K562 (cell line): ENCODE measurements at regions not wholly inside any gene's neighbourhood (a gene's known extent, or its start where the extent isn't known, plus 50 kb on each side); places are given as distances from the start of the nearest gene placed in this dataset.

Experiments
- ATAC-seq: fragments of 200-7000 bp; cut with Tn5 transposase; 3 replicates; pipeline ENCODE4 v1.9.1; 2020; ENCODE audit warnings: moderate library complexity
- BruUV-seq: library from RNA; stranded (reverse); fragments of 400-500 nt; replicated peaks from 2 replicates; lab custom pipeline; 2021; lab: Mats Ljungman, UMichigan
- CTCF ChIA-PET: fragments of 300-600 bp; formaldehyde crosslinking; extraction: SDS; loops from one replicate; lab custom pipeline; 2021; ENCODE audit warnings: low intra/inter-chr PET ratio; lab: Yijun Ruan, JAX
- POLR2A ChIA-PET: fragments of 300-600, 350-650 bp; sonication (Branson Sonifier 250); formaldehyde crosslinking; extraction: SDS; loops from one replicate; lab custom pipeline; 2021; ENCODE audit warnings: antibody characterized with exemption, inconsistent platforms; lab: Yijun Ruan, JAX
- DNase-seq, 4 experiments: peaks; one replicate each; pipeline versions ENCODE4 v3.0.0 to v3.0.0-alpha.2; 2011 to 2018; ENCODE audit warnings: low spot score in 3 of 4, mixed read lengths in 3 of 4; ENCODE audit errors: extremely low read depth in 1 of 4
- FAIRE-seq: peaks from 2 replicates; lab custom pipeline; 2011; peaks lifted over from hg19 to GRCh38; lab: Jason Lieb, UNC
- H2AFZ ChIP-seq: 2 replicates; pipeline ENCODE4 v1.6.0; 2011; ENCODE audit warnings: low read depth, low read length, control low read depth, inconsistent platforms
- H3K27ac ChIP-seq: fragments of 200-600 bp; 3 replicates; pipeline ENCODE4 v1.8.0; 2011; ENCODE audit warnings: low read depth, mild to moderate bottlenecking, control low read depth, inconsistent platforms, low read length, moderate library complexity, mixed read lengths; ENCODE audit errors: extremely low read depth
- H3K27me3 ChIP-seq, 2 experiments: fragments of 300-600 bp in 1 of 2; 2 replicates in 1 of 2; 3 replicates in 1 of 2; pipeline versions ENCODE4 v1.6.0 to v1.8.0; 2011; ENCODE audit warnings: inconsistent platforms in 2 of 2, low read length in 2 of 2, mild to moderate bottlenecking in 1 of 2, mixed read lengths in 1 of 2, moderate library complexity in 1 of 2; ENCODE audit not compliant: control insufficient read depth in 2 of 2, insufficient read depth in 2 of 2
- H3K36me3 ChIP-seq: fragments of 300-600 bp; 3 replicates; pipeline ENCODE4 v1.8.0; 2011; ENCODE audit warnings: mild to moderate bottlenecking, low read length, inconsistent platforms; ENCODE audit not compliant: control insufficient read depth, insufficient read depth
- H3K4me1 ChIP-seq, 2 experiments: fragments of 200-600 bp in 1 of 2; replicated peaks in 1 of 2; 2 replicates in 1 of 2; 3 replicates in 1 of 2; pipeline versions ENCODE4 v1.5.1 to v1.8.0; 2011; ENCODE audit warnings: inconsistent platforms in 2 of 2, low read length in 2 of 2, mild to moderate bottlenecking in 1 of 2, mixed read lengths in 1 of 2, moderate library complexity in 1 of 2; ENCODE audit not compliant: control insufficient read depth in 2 of 2, insufficient read depth in 2 of 2
- H3K4me2 ChIP-seq: 2 replicates; pipeline ENCODE4 v1.6.1; 2011; ENCODE audit warnings: low read length, control low read depth, inconsistent platforms, mixed read lengths; ENCODE audit not compliant: insufficient read depth
- H3K4me3 ChIP-seq: fragments of 200-600 bp; sonication (generic), shearing (Covaris generic); 2 replicates; pipeline ENCODE4 v1.5.1; 2016; ENCODE audit warnings: control low read depth, inconsistent platforms
- H3K79me2 ChIP-seq: fragments of 200-600 bp; 3 replicates; pipeline ENCODE4 v1.8.0; 2011; ENCODE audit warnings: low read length, inconsistent platforms; ENCODE audit not compliant: control insufficient read depth, insufficient read depth
- H3K9ac ChIP-seq, 2 experiments: 2 replicates each; pipeline versions ENCODE4 v1.6.0 to v1.6.1; 2011; ENCODE audit warnings: low read depth in 2 of 2, low read length in 2 of 2, control low read depth in 1 of 2, inconsistent platforms in 1 of 2, mild to moderate bottlenecking in 1 of 2, mixed read lengths in 1 of 2; ENCODE audit not compliant: insufficient read depth in 1 of 2
- H3K9me1 ChIP-seq: one replicate; pipeline ENCODE4 v1.6.0; 2011; ENCODE audit warnings: inconsistent platforms, mild to moderate bottlenecking, low read length, moderate library complexity; ENCODE audit not compliant: control insufficient read depth, insufficient read depth
- H3K9me3 ChIP-seq: replicated peaks from 2 replicates; pipeline ENCODE4 v1.5.1; 2011; ENCODE audit warnings: low read depth, low read length, inconsistent platforms; ENCODE audit not compliant: control insufficient read depth, insufficient read depth
- H4K20me1 ChIP-seq: replicated peaks from 2 replicates; pipeline ENCODE4 v1.6.1; 2011; ENCODE audit warnings: low read length, inconsistent platforms, mixed read lengths; ENCODE audit not compliant: control insufficient read depth, insufficient read depth
- BCL6 ChIP-seq: fragments of 250-450 bp; sonication (Bioruptor Pico); IDR thresholded peaks from 2 replicates; pipeline ENCODE4 v1.4.0; 2020
- BCOR ChIP-seq: fragments of 450-650 bp; IDR thresholded peaks from 2 replicates; pipeline ENCODE4 v1.6.1; 2016
- GTF2B ChIP-seq: IDR thresholded peaks from 2 replicates; pipeline ENCODE4 v1.6.1; 2011; ENCODE audit not compliant: insufficient read length; ENCODE audit errors: extremely low read depth
- MYBL2 ChIP-seq, 2 experiments: fragments of 450-650 bp in 1 of 2; sonication (generic) in 1 of 2; formaldehyde crosslinking in 1 of 2; IDR thresholded peaks; 2 replicates each; pipeline versions ENCODE4 v1.6.1 to v1.8.1; 2017 to 2022; ENCODE audit warnings: borderline replicate concordance in 1 of 2, inconsistent platforms in 1 of 2, low read depth in 1 of 2, mild to moderate bottlenecking in 1 of 2, missing genetic modification reagents in 1 of 2, moderate library complexity in 1 of 2
- NFYB ChIP-seq: IDR thresholded peaks from 2 replicates; pipeline ENCODE4 v1.6.1; 2011; ENCODE audit warnings: mild to moderate bottlenecking, moderate library complexity; ENCODE audit not compliant: insufficient read length; ENCODE audit errors: extremely low read depth
- RAD51 ChIP-seq: fragments of 450-650 bp; IDR thresholded peaks from 2 replicates; pipeline ENCODE4 v1.7.1; 2016; ENCODE audit warnings: low read depth, mild to moderate bottlenecking, borderline replicate concordance
- SP2 ChIP-seq: IDR thresholded peaks from 2 replicates; pipeline ENCODE4 v1.6.1; 2011; ENCODE audit warnings: mild to moderate bottlenecking, low read depth, low read length, moderate library complexity; ENCODE audit not compliant: poor library complexity, severe bottlenecking; ENCODE audit errors: extremely low read depth
- SRSF9 ChIP-seq: fragments of 200-400 bp; formaldehyde crosslinking; IDR thresholded peaks from 2 replicates; pipeline ENCODE4 v1.6.1; 2017; ENCODE audit warnings: low read depth, low read length, borderline replicate concordance
- ZBTB8A ChIP-seq: fragments of 450-650 bp; IDR thresholded peaks from 2 replicates; pipeline ENCODE4 v1.6.1; 2018; ENCODE audit warnings: mild to moderate bottlenecking, moderate library complexity; ENCODE audit not compliant: partially characterized antibody
- ZBTB9 ChIP-seq: fragments of 450-650 bp; formaldehyde crosslinking; IDR thresholded peaks from 2 replicates; pipeline ENCODE4 v1.4.0; 2020; ENCODE audit warnings: mild to moderate bottlenecking, moderate library complexity
- ZNF12 ChIP-seq: sonication (generic); formaldehyde crosslinking; IDR thresholded peaks from 2 replicates; pipeline ENCODE4 v1.4.0; 2020; ENCODE audit warnings: mild to moderate bottlenecking, missing genetic modification reagents
- ZNF24 ChIP-seq: fragments of 450-650 bp; IDR thresholded peaks from 2 replicates; pipeline ENCODE4 v1.6.1; 2016
- ZNF280A ChIP-seq: fragments of 450-650 bp; IDR thresholded peaks from 2 replicates; pipeline ENCODE4 v1.6.1; 2018; ENCODE audit warnings: mild to moderate bottlenecking, low read depth; ENCODE audit not compliant: partially characterized antibody
- WGBS: fragments of 100-300 bp; shearing (Covaris generic); methylation state at CpG from one replicate; pipeline ENCODE4 v1.1.6; 2016; ENCODE audit warnings: low coverage, mixed read lengths; ENCODE audit not compliant: insufficient coverage; ENCODE audit errors: missing lambda C conversion rate; 5-methylcytosine and 5-hydroxymethylcytosine counted together
- in situ Hi-C: fragments of 300-500 bp; cut with MboI; formaldehyde crosslinking; loops from 4 replicates; pipeline ENCODE4 v1.15.0; 2018; ENCODE audit warnings: inconsistent platforms, mixed read lengths
- intact Hi-C: fragments of 100-400 bp; cut with micrococcal nuclease; formaldehyde crosslinking; loops from 2 replicates; pipeline ENCODE4 v1.14.2; 2022

- WGBS: 0% methylated on average over 2 of the region's 2 CpGs
- Histone ChIP-seq H3K9me1 (no peaks in the 10 kb centered on the region), H3K79me2 (no peaks in the 10 kb centered on the region), H4K20me1 (no peaks in the 10 kb centered on the region), H3K4me3 (no peak overlapping the region), H3K27me3 (no peaks in the 10 kb centered on the region), H3K27ac (no peak overlapping the region), H3K4me2 (no peak overlapping the region), H3K9ac (no peak overlapping the region), H2AFZ (no peak overlapping the region), H3K4me1 (no peaks in the 10 kb centered on the region), H3K9me3 (no peaks in the 10 kb centered on the region), H3K36me3 (no peaks in the 10 kb centered on the region)
- intact Hi-C loops: no loop called here
- POLR2A ChIA-PET: no interaction called here
- DNase-seq (no peak), FAIRE-seq (no peak), ATAC-seq (no peak)
- no peak for TF ChIP-seq RAD51
- TF ChIP-seq ZBTB8A: no peak
- TF ChIP-seq NFYB: no peak
- no peak for TF ChIP-seq GTF2B
- TF ChIP-seq ZNF24: no peak
- TF ChIP-seq ZNF12 (CRISPR knock-in tag): no peak
- TF ChIP-seq BCOR: no peak
- no peak for TF ChIP-seq ZNF280A
- TF ChIP-seq SRSF9: no peak
- TF ChIP-seq MYBL2 (IDR thresholded peaks at IDR 0.05; ENCODE audit: low read depth): no peak
- no peak for TF ChIP-seq MYBL2 (CRISPR knock-in tag; IDR thresholded peaks at IDR 0.05; ENCODE audit: borderline replicate concordance)
- no peak for TF ChIP-seq ZBTB9 (CRISPR knock-in tag)
- TF ChIP-seq BCL6 (CRISPR knock-in tag): no peak
- no peak for TF ChIP-seq SP2
- in situ Hi-C loops: no loop called here
- BruUV-seq: no TSS peak
- CTCF ChIA-PET: no interaction called here
Observed at GRCh38 chrX:79556800-79557199, 189.7 kb upstream of the ITM2A start.
